ENCODE measurements at regions not wholly inside any gene's neighbourhood (a gene's known extent, or its start where the extent isn't known, plus 50 kb on each side); places are given as distances from the start of the nearest gene placed in this dataset.
"Not testable (repeated sequence)": the region's sequence is repeated elsewhere in the genome, so short reads cannot be mapped to it uniquely, and the experiment has no call there.

GRCh38 chr1:146326863-146327262, 98.0 kb upstream of the NOTCH2NLA start:
- not testable (repeated sequence) for DNase-seq (ENCODE audit: low spot score)

DNA sequence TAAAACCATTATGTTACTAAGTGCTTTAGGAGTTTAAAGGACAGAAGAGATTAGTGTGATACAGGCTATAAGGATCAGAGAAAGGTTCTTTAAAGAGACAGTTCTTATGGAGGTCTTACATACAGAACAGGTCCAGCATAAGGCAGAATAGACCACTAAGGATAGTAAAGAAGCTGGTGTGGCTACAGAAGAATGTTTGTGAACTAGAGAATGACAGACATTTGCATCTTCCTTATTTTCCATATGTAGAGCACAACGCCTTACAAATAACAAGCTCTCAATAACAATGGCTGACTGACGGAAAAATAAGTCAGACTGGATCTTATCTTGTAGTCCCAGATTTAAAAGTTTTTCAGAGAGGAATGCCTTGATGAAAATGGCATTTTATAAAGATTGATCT, 95.6 kb upstream of the NOTCH2NLA start:
- not testable (repeated sequence) for DNase-seq (ENCODE audit: low spot score)

- not testable (repeated sequence) for DNase-seq (ENCODE audit: low spot score)
Observed at GRCh38 chr1:146323302-146323701, 94.5 kb upstream of the NOTCH2NLA start.

GRCh38 chr1:146322893-146323292, 94.1 kb upstream of the NOTCH2NLA start:
- DNase-seq (ENCODE audit: low spot score) = not testable (repeated sequence)

DNA sequence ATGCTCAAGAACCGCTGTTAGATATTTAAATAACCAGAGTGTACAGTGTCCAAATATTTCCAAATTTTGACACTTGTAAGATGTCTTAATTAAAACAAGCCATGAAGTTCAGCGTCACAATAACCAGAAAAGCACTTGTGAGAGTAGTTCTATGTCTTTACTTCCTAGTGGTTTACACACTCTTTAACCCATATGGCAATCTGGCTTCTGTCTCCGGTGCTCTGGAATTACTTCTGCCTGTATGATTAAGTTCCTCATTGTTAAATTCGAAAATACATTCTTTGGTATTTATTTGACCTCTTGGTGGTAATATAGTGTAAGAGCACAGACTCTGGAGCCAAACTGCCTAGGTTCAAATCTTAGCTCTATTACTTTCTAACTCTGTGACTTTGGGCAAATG, 89.9 kb upstream of the NOTCH2NLA start:
- not testable (repeated sequence) for DNase-seq (ENCODE audit: low spot score)

GRCh38 chr1:146317785-146318184, 89.0 kb upstream of the NOTCH2NLA start:
- not testable (repeated sequence) for DNase-seq (ENCODE audit: low spot score)

GRCh38 chr1:146314449-146315246, 85.8 kb upstream of the NOTCH2NLA start:
- not testable (repeated sequence) for DNase-seq (ENCODE audit: low spot score)

DNA sequence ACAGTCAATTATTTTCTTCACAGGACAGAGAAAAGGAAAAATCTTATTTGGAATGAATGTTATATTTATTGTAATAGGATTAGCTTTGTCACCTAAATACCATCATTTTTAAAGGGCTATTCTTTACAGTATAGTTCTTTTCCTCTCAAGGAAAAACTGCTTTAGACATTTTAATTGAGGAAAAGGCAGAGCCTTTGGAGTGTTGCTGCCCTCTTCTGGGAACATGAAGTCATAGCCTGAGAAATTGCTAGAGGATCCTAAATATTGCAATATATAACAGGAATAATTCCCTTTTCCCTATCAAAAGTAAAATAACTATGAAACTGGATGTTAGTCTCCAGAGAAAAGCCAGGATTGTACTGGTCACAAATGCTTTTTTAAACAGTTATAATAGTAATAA, 81.8 kb upstream of the NOTCH2NLA start:
- DNase-seq (ENCODE audit: low spot score) = not testable (repeated sequence)

GRCh38 chr1:146309427-146309826, 80.6 kb upstream of the NOTCH2NLA start:
- not testable (repeated sequence) for DNase-seq (ENCODE audit: low spot score)

GRCh38 chr1:146308892-146309291, 80.1 kb upstream of the NOTCH2NLA start:
- DNase-seq (ENCODE audit: low spot score) = not testable (repeated sequence)

DNA sequence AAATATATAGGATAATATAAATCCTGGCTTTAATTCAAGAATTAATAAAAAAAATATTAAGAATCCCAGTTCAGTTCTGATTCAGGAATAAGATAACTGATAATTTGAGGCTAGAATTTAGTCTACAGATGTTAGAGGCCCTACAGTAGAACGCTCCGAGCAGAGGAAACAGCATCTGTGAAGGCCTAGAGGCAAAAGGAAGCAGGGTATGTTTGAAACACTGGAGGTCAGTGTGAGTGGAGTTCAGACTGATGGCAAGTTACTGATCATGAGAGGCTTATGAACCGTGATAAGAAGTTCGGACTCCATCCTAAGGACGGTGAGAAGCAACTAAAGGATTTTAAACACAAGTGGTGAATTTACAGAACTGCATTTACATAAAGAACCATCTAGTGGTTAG, 79.3 kb upstream of the NOTCH2NLA start:
- not testable (repeated sequence) for DNase-seq (ENCODE audit: low spot score)

GRCh38 chr1:146307632-146308031, 78.8 kb upstream of the NOTCH2NLA start:
- DNase-seq (ENCODE audit: low spot score) = not testable (repeated sequence)

DNA sequence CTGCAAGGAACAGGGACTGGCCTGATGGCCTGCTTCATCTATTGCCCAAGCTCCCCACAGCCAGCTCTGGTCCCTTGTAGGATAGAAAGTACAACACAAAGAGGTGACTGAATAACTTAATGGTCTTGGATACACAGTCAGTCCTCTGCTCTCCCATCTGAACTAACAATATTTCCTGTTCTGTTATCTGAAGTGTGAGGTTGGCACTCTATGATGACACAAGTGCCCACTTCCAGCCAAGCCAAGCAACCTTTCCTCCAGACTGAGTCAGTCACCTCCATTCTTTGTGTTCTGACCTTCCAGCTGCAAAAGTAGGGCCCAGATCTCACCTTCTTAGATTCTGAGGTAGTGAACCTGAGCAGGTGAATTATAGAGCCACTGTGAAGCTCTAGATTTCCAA, 77.8 kb upstream of the NOTCH2NLA start:
- DNase-seq (ENCODE audit: low spot score) = not testable (repeated sequence)

DNA sequence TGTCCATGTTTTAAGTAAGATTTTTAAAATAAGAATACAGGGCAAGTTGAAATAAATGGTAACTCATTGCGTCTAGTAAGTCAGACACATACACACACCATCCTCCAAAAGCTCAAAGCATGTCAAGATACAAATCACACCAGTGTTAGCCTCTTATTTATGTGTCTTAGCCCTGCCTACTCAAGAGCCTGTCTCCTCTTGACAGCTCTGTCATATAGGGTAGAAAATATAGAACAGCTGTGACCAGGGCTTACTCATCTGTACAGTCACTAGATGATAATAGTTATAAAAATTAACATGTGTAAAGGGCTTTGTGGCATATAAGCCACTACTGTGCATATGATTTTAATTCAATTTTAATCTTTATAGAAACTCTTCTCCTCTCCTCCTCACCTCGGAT, 76.6 kb upstream of the NOTCH2NLA start:
- DNase-seq (ENCODE audit: low spot score) = not testable (repeated sequence)

GRCh38 chr1:146298575-146298897, 69.7 kb upstream of the NOTCH2NLA start:
- not testable (repeated sequence) for DNase-seq (ENCODE audit: low spot score)

DNA sequence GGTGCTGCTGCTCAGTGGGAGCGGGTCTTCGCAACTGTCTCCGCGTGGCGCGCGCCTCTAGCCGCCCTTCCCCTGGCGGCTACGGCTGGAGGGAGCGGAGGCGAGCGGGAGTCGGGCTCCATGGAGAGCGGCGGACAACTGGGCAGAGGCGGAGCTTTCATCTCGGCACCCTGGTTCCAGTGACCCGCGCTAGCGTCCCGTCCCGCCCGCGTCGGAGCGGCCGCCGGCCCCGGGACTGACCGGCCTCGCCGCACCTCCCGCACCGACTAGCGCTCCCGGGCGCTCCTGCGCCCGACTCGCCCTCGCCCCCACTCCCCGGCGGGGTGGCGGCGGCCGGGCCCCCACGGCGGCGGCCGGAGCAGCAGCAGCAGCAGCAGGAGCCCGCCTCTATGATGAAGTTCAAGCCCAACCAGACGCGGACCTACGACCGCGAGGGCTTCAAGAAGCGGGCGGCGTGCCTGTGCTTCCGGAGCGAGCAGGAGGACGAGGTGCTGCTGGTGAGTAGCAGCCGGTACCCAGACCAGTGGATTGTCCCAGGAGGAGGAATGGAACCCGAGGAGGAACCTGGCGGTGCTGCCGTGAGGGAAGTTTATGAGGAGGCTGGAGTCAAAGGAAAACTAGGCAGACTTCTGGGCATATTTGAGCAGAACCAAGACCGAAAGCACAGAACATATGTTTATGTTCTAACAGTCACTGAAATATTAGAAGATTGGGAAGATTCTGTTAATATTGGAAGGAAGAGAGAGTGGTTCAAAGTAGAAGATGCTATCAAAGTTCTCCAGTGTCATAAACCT, 69.2 kb upstream of the NOTCH2NLA start:
- not testable (repeated sequence) for DNase-seq (ENCODE audit: low spot score)

DNA sequence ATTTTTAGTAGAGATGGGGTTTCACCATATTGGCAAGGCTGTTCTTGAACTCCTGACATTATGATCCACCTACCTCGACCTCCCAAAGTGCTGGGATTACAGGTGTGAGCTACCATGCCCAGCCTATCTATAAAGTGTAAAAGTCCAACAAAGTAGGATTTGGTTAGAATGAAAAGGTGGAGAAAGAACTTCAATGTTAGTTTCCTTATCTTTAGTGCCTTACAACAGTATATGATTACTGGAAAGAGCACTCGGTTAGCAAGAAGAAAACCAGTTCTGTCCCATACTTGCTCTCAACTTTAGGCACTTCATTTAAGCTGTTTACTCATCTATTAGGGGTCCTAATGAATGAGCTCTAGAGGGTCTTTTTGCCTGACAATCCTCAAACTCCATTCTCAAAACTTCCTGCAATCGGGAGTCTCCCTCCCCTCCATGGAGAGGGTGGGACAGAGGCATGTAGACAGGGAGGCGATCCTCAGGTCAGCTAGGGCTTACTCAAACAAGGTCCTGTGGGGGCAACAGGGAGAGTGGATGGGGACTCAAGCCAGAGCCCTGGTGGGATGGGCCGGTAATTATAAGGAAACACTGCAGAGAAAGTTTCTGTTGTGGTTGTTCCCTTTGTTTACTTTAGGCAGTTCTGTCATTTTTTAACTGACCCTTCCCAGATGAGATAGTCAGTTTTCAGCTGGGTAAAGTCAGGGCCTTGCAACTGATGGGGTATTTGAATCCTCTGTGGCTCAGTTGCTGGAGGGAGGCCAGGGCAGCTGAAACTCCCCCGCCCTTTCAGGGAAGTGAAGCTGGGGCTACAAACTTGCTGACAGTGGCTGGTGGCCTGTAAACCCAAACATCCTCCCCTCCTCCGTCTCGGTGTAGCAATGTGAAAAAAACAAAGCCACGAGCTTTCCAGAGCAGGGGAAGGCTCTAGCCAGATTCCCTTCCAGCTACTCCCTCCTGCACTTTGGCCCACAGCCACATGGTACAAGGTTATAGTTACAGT, 64.4 kb upstream of the NOTCH2NLA start:
- DNase-seq (ENCODE audit: low spot score) = not testable (repeated sequence)

DNA sequence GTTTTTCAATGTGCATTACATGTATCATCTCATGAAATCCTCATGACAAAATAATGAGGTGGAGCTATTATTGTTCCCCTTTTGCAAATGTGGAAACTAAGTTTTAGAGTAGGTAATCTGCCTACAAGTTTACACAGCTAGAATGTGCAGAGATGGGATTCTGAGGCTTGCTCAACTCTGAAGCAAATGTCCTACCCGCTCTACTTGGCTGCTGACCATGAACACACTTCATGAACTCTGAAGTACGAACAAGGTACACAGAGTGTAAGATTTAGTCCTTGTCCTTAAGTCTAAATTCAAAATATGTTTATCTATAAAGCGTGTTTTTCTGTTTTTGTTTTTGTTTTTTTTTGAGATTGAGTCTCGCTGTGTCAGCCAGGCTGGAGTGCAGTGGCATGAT, 63.6 kb upstream of the NOTCH2NLA start:
- DNase-seq (ENCODE audit: low spot score) = not testable (repeated sequence)

- DNase-seq (ENCODE audit: low spot score) = not testable (repeated sequence)
Observed at GRCh38 chr1:146287881-146288280, 59.1 kb upstream of the NOTCH2NLA start.

- not testable (repeated sequence) for DNase-seq (ENCODE audit: low spot score)
Observed at GRCh38 chr1:146284760-146285159, 55.9 kb upstream of the NOTCH2NLA start.

- DNase-seq (ENCODE audit: low spot score) = not testable (repeated sequence)
Observed at GRCh38 chr1:146283527-146283880, 54.7 kb upstream of the NOTCH2NLA start.
